ENCODE measurements at regions not wholly inside any gene's neighbourhood (a gene's known extent, or its start where the extent isn't known, plus 50 kb on each side); places are given as distances from the start of the nearest gene placed in this dataset.

DNA sequence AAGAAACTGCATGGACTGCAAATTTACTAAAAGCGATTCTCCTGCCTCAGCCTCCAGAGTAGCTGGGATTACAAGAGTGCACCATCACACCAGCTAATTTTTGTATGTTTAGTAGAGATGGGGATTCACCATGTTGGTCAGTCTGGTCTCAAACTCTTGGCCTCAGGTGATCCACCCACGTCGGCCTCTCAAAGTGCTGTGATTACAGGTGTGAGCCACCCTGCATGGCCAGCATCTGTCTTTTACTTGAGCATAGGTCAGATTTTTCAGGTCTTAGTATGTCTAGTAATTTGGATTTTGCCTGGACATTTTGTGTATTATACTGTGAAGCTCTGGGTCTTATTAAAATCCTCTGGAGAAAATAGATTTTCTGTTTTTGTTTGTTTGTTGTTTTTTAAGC, 277.8 kb upstream of the VLDLR start:
- TF ChIP-seq MAX (IDR thresholded peaks at IDR 0.05; ENCODE audit: insufficient read depth, insufficient read length) (no peak), POLR2AphosphoS5 (IDR thresholded peaks at IDR 0.05; ENCODE audit: insufficient read depth, low read depth, low read length) (no peak), EZH2 (IDR thresholded peaks at IDR 0.05; ENCODE audit: borderline replicate concordance, low read depth, low read length, severe bottlenecking) (no peak)
- TF ChIP-seq, protein P1, sequence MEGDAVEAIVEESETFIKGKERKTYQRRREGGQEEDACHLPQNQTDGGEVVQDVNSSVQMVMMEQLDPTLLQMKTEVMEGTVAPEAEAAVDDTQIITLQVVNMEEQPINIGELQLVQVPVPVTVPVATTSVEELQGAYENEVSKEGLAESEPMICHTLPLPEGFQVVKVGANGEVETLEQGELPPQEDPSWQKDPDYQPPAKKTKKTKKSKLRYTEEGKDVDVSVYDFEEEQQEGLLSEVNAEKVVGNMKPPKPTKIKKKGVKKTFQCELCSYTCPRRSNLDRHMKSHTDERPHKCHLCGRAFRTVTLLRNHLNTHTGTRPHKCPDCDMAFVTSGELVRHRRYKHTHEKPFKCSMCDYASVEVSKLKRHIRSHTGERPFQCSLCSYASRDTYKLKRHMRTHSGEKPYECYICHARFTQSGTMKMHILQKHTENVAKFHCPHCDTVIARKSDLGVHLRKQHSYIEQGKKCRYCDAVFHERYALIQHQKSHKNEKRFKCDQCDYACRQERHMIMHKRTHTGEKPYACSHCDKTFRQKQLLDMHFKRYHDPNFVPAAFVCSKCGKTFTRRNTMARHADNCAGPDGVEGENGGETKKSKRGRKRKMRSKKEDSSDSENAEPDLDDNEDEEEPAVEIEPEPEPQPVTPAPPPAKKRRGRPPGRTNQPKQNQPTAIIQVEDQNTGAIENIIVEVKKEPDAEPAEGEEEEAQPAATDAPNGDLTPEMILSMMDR (IDR thresholded peaks at IDR 0.05; ENCODE audit: extremely low read depth in 1 of 2, insufficient read depth in 1 of 2, low read depth in 1 of 2, low read length in 2 of 2) = no peak
